K562 (cell line): ENCODE measurements at regions not wholly inside any gene's neighbourhood (a gene's known extent, or its start where the extent isn't known, plus 50 kb on each side); places are given as distances from the start of the nearest gene placed in this dataset.

Source experiments
- JUND ChIP-seq, 2 experiments: IDR thresholded peaks; 2 replicates in 1 of 2; 3 replicates in 1 of 2; pipeline ENCODE4 v1.6.1; 2011; ENCODE audit warnings: borderline replicate concordance in 2 of 2, low read depth in 2 of 2, low read length in 2 of 2, improper control_type of control experiment in 1 of 2, missing biosample characterization in 1 of 2, missing genetic modification characterization in 1 of 2, missing genetic modification reagents in 1 of 2
- TAF9B ChIP-seq: fragments of 450-650 bp; IDR thresholded peaks from 2 replicates; pipeline ENCODE4 v1.6.1; 2018; ENCODE audit warnings: mild to moderate bottlenecking; ENCODE audit not compliant: partially characterized antibody
- ZNF764 ChIP-seq: fragments of 250-450 bp; sonication (Bioruptor Pico); IDR thresholded peaks from 2 replicates; pipeline ENCODE4 v1.4.0; 2020; ENCODE audit warnings: low read depth, mild to moderate bottlenecking, moderate library complexity
- TF ChIP-seq, protein P1 (sequence below): fragments of 200-800 bp; sonication (Bioruptor generic); IDR thresholded peaks from 2 replicates; pipeline ENCODE4 v1.6.1; 2016; ENCODE audit warnings: missing genetic modification characterization, missing compliant biosample characterization
- TF ChIP-seq, protein P2 (sequence below), 2 experiments: fragments of 450-650 bp; formaldehyde crosslinking in 1 of 2; IDR thresholded peaks; 2 replicates each; pipeline versions ENCODE4 v1.4.0 to v1.6.1; 2014 to 2020; ENCODE audit warnings: mild to moderate bottlenecking in 2 of 2, borderline replicate concordance in 1 of 2, low read depth in 1 of 2
- TF ChIP-seq, protein P3 (sequence below): fragments of 450-650 bp; formaldehyde crosslinking; conservative IDR thresholded peaks from 2 replicates; pipeline ENCODE4 v1.4.0; 2022; ENCODE audit warnings: mild to moderate bottlenecking, missing genetic modification characterization

DNA sequence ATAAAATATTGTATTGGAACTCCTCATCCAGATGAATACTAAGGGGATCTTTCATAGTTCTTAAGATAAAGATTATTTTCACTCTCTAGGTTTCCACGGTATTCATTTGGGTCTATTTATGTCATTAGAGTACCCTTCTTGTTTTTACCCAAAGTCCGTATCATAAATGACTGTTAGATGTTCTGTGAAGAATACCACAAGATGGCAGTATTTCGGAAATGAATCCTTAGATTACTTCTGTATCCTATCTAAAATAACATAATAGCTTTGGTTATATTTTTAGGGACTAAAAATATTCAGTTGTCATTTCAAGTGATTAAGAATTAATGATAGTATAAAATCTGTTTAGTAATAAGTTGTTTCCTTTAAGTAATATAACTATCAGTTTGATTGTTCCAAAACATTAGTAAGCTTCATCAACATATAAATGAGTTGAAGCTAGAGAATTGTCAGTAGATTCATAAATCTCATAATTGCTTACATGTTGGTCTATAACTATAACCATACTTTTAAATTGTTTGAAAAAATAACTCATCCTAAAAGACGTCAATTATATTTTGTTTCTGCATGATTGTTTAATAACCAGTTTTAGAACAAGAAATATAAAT is 337.5 kb upstream of the KCND2 start (continued):
- TF ChIP-seq ZNF764 (CRISPR knock-in tag), result no peak
- TF ChIP-seq TAF9B, result peak; percentile 29
- TF ChIP-seq JUND (IDR thresholded peaks at IDR 0.05; ENCODE audit: borderline replicate concordance, low read depth, low read length), result peak; percentile 8; the same call in 1 of the 2 replicates
- TF ChIP-seq JUND (tag; IDR thresholded peaks at IDR 0.05; ENCODE audit: borderline replicate concordance, low read depth, low read length), result no peak
- TF ChIP-seq, protein P1, sequence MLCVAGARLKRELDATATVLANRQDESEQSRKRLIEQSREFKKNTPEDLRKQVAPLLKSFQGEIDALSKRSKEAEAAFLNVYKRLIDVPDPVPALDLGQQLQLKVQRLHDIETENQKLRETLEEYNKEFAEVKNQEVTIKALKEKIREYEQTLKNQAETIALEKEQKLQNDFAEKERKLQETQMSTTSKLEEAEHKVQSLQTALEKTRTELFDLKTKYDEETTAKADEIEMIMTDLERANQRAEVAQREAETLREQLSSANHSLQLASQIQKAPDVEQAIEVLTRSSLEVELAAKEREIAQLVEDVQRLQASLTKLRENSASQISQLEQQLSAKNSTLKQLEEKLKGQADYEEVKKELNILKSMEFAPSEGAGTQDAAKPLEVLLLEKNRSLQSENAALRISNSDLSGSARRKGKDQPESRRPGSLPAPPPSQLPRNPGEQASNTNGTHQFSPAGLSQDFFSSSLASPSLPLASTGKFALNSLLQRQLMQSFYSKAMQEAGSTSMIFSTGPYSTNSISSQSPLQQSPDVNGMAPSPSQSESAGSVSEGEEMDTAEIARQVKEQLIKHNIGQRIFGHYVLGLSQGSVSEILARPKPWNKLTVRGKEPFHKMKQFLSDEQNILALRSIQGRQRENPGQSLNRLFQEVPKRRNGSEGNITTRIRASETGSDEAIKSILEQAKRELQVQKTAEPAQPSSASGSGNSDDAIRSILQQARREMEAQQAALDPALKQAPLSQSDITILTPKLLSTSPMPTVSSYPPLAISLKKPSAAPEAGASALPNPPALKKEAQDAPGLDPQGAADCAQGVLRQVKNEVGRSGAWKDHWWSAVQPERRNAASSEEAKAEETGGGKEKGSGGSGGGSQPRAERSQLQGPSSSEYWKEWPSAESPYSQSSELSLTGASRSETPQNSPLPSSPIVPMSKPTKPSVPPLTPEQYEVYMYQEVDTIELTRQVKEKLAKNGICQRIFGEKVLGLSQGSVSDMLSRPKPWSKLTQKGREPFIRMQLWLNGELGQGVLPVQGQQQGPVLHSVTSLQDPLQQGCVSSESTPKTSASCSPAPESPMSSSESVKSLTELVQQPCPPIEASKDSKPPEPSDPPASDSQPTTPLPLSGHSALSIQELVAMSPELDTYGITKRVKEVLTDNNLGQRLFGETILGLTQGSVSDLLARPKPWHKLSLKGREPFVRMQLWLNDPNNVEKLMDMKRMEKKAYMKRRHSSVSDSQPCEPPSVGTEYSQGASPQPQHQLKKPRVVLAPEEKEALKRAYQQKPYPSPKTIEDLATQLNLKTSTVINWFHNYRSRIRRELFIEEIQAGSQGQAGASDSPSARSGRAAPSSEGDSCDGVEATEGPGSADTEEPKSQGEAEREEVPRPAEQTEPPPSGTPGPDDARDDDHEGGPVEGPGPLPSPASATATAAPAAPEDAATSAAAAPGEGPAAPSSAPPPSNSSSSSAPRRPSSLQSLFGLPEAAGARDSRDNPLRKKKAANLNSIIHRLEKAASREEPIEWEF (CRISPR knock-in tag), result 0 out of 2 replicates have a peak, but pooled peaks have one; percentile 24
- TF ChIP-seq, protein P2, sequence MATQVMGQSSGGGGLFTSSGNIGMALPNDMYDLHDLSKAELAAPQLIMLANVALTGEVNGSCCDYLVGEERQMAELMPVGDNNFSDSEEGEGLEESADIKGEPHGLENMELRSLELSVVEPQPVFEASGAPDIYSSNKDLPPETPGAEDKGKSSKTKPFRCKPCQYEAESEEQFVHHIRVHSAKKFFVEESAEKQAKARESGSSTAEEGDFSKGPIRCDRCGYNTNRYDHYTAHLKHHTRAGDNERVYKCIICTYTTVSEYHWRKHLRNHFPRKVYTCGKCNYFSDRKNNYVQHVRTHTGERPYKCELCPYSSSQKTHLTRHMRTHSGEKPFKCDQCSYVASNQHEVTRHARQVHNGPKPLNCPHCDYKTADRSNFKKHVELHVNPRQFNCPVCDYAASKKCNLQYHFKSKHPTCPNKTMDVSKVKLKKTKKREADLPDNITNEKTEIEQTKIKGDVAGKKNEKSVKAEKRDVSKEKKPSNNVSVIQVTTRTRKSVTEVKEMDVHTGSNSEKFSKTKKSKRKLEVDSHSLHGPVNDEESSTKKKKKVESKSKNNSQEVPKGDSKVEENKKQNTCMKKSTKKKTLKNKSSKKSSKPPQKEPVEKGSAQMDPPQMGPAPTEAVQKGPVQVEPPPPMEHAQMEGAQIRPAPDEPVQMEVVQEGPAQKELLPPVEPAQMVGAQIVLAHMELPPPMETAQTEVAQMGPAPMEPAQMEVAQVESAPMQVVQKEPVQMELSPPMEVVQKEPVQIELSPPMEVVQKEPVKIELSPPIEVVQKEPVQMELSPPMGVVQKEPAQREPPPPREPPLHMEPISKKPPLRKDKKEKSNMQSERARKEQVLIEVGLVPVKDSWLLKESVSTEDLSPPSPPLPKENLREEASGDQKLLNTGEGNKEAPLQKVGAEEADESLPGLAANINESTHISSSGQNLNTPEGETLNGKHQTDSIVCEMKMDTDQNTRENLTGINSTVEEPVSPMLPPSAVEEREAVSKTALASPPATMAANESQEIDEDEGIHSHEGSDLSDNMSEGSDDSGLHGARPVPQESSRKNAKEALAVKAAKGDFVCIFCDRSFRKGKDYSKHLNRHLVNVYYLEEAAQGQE (IDR thresholded peaks at IDR 0.05; ENCODE audit: borderline replicate concordance), result peak; percentile 19; the same call in 1 of the 2 replicates
- TF ChIP-seq, protein P2 (CRISPR knock-in tag; IDR thresholded peaks at IDR 0.05; ENCODE audit: low read depth), result no peak
- TF ChIP-seq, protein P3, sequence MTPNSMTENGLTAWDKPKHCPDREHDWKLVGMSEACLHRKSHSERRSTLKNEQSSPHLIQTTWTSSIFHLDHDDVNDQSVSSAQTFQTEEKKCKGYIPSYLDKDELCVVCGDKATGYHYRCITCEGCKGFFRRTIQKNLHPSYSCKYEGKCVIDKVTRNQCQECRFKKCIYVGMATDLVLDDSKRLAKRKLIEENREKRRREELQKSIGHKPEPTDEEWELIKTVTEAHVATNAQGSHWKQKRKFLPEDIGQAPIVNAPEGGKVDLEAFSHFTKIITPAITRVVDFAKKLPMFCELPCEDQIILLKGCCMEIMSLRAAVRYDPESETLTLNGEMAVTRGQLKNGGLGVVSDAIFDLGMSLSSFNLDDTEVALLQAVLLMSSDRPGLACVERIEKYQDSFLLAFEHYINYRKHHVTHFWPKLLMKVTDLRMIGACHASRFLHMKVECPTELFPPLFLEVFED, result no peak
